Testis (tissue), 2 donors: ENCODE measurements at regions not wholly inside any gene's neighbourhood (a gene's known extent, or its start where the extent isn't known, plus 50 kb on each side); places are given as distances from the start of the nearest gene placed in this dataset.
"Not testable (repeated sequence)": the region's sequence is repeated elsewhere in the genome, so short reads cannot be mapped to it uniquely, and the experiment has no call there.

ENCODE experiments used
- POLR2A ChIP-seq: fragments of 450-650 bp; IDR thresholded peaks from one replicate; pipeline ENCODE4 v1.6.1; 2017; ENCODE audit warnings: antibody characterized with exemption, mild to moderate bottlenecking, moderate library complexity
- TF ChIP-seq, protein P1 (sequence below), 3 experiments: fragments of 450-650 bp in 2 of 3; fragments of 200-600 bp in 1 of 3; sonication (generic) in 1 of 3; IDR thresholded peaks; one replicate each; pipeline ENCODE4 v1.5.1; 2016 to 2019; ENCODE audit warnings: antibody characterized with exemption in 3 of 3, mild to moderate bottlenecking in 2 of 3, moderate library complexity in 1 of 3

DNA sequence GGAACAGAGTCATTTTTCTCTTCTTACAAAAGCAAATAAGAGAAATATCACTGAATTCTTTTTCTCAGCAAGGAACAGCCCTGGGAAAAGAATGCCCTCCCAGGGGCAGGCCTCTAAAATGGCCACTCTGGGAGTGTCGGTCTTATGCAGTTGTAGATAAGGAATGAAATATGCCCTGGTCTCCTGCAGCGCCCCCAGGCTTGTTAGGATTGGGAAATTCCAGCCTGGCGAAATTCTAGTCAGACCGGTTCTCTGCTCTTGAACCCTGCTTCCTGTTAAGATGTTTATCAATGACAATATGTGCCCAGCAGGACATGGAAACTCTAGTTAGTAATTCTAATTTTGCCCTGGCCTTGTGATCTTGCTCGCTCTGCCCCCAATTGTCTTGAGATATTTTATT, 75.5 kb upstream of the SPOPL start:
- TF ChIP-seq, protein P1, sequence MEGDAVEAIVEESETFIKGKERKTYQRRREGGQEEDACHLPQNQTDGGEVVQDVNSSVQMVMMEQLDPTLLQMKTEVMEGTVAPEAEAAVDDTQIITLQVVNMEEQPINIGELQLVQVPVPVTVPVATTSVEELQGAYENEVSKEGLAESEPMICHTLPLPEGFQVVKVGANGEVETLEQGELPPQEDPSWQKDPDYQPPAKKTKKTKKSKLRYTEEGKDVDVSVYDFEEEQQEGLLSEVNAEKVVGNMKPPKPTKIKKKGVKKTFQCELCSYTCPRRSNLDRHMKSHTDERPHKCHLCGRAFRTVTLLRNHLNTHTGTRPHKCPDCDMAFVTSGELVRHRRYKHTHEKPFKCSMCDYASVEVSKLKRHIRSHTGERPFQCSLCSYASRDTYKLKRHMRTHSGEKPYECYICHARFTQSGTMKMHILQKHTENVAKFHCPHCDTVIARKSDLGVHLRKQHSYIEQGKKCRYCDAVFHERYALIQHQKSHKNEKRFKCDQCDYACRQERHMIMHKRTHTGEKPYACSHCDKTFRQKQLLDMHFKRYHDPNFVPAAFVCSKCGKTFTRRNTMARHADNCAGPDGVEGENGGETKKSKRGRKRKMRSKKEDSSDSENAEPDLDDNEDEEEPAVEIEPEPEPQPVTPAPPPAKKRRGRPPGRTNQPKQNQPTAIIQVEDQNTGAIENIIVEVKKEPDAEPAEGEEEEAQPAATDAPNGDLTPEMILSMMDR (IDR thresholded peaks at IDR 0.05), result not testable (repeated sequence)
- TF ChIP-seq POLR2A, result not testable (repeated sequence)
